ENCODE measurements at regions not wholly inside any gene's neighbourhood (a gene's known extent, or its start where the extent isn't known, plus 50 kb on each side); places are given as distances from the start of the nearest gene placed in this dataset.
"Not testable (repeated sequence)": the region's sequence is repeated elsewhere in the genome, so short reads cannot be mapped to it uniquely, and the experiment has no call there.

GRCh38 chr6:76165471-76166221 lies 93.2 kb upstream of the IMPG1 start:
- peak; percentile 88 for DNase-seq (ENCODE audit: low spot score)
- Mint-ChIP-seq H3K4me1 (ENCODE audit: low read depth) (no peaks in the 10 kb centered on the region), H3K27me3 (ENCODE audit: low read depth) (no peaks in the 10 kb centered on the region), H3K9me3 (ENCODE audit: low read depth) (peaks cover 23% of the 10 kb centered on the region), H3K4me3 (ENCODE audit: unreplicated experiment) (no peak overlapping the region), H3K27ac (ENCODE audit: unreplicated experiment) (no peak overlapping the region), H3K36me3 (ENCODE audit: low read depth) (no peaks in the 10 kb centered on the region)
- no peak for TF ChIP-seq CTCF (IDR thresholded peaks at IDR 0.05)

- Mint-ChIP-seq H3K27me3 (ENCODE audit: low read depth) (no peaks in the 10 kb centered on the region), H3K9me3 (ENCODE audit: low read depth) (peaks cover 37% of the 10 kb centered on the region), H3K27ac (ENCODE audit: unreplicated experiment) (no peak overlapping the region), H3K4me1 (ENCODE audit: low read depth) (no peaks in the 10 kb centered on the region), H3K4me3 (ENCODE audit: unreplicated experiment) (no peak overlapping the region), H3K36me3 (ENCODE audit: low read depth) (no peaks in the 10 kb centered on the region)
- DNase-seq (ENCODE audit: low spot score): no peak
- no peak for TF ChIP-seq CTCF (IDR thresholded peaks at IDR 0.05)
Observed at GRCh38 chr6:76162811-76163210, 90.3 kb upstream of the IMPG1 start.

- DNase-seq (ENCODE audit: low spot score); H3K4me3 Mint-ChIP-seq (ENCODE audit: unreplicated experiment); H3K36me3 Mint-ChIP-seq (ENCODE audit: low read depth); H3K4me1 Mint-ChIP-seq (ENCODE audit: low read depth); H3K27ac Mint-ChIP-seq (ENCODE audit: unreplicated experiment); H3K27me3 Mint-ChIP-seq (ENCODE audit: low read depth): not testable (repeated sequence)
- H3K9me3 Mint-ChIP-seq (ENCODE audit: low read depth): peaks cover 30% of the 10 kb centered on the region
Observed at GRCh38 chr6:76157800-76158199, 85.3 kb upstream of the IMPG1 start.

GRCh38 chr6:76135481-76135880 lies 63.0 kb upstream of the IMPG1 start:
- Mint-ChIP-seq H3K4me3 (ENCODE audit: unreplicated experiment) (no peak overlapping the region), H3K27ac (ENCODE audit: unreplicated experiment) (no peak overlapping the region), H3K36me3 (ENCODE audit: low read depth) (no peaks in the 10 kb centered on the region), H3K4me1 (ENCODE audit: low read depth) (no peaks in the 10 kb centered on the region), H3K9me3 (ENCODE audit: low read depth) (peaks cover 9% of the 10 kb centered on the region), H3K27me3 (ENCODE audit: low read depth) (peaks cover 3% of the 10 kb centered on the region)
- no peak for TF ChIP-seq CTCF (IDR thresholded peaks at IDR 0.05)
- DNase-seq (ENCODE audit: low spot score): no peak

GRCh38 chr6:76134651-76135050 lies 62.2 kb upstream of the IMPG1 start:
- TF ChIP-seq CTCF (IDR thresholded peaks at IDR 0.05): no peak
- Mint-ChIP-seq H3K27me3 (ENCODE audit: low read depth) (peaks cover 3% of the 10 kb centered on the region), H3K4me1 (ENCODE audit: low read depth) (no peaks in the 10 kb centered on the region), H3K4me3 (ENCODE audit: unreplicated experiment) (no peak overlapping the region), H3K9me3 (ENCODE audit: low read depth) (peaks cover 7% of the 10 kb centered on the region), H3K36me3 (ENCODE audit: low read depth) (no peaks in the 10 kb centered on the region), H3K27ac (ENCODE audit: unreplicated experiment) (no peak overlapping the region)
- DNase-seq (ENCODE audit: low spot score): no peak

- TF ChIP-seq CTCF (IDR thresholded peaks at IDR 0.05): no peak
- peaks cover 3% of the 10 kb centered on the region for H3K9me3 Mint-ChIP-seq (ENCODE audit: low read depth)
- no peaks in the 10 kb centered on the region for H3K4me1 Mint-ChIP-seq (ENCODE audit: low read depth)
- H3K4me3 Mint-ChIP-seq (ENCODE audit: unreplicated experiment): no peak overlapping the region
- H3K27me3 Mint-ChIP-seq (ENCODE audit: low read depth): no peaks in the 10 kb centered on the region
- H3K36me3 Mint-ChIP-seq (ENCODE audit: low read depth): no peaks in the 10 kb centered on the region
- no peak overlapping the region for H3K27ac Mint-ChIP-seq (ENCODE audit: unreplicated experiment)
- no peak for DNase-seq (ENCODE audit: low spot score)
Observed at GRCh38 chr6:76124018-76124417, 51.6 kb upstream of the IMPG1 start.
